ENCODE measurements at regions not wholly inside any gene's neighbourhood (a gene's known extent, or its start where the extent isn't known, plus 50 kb on each side); places are given as distances from the start of the nearest gene placed in this dataset.
A peak's percentile ranks its signal among the peaks of the same experiment; 100 is the strongest.

DNA sequence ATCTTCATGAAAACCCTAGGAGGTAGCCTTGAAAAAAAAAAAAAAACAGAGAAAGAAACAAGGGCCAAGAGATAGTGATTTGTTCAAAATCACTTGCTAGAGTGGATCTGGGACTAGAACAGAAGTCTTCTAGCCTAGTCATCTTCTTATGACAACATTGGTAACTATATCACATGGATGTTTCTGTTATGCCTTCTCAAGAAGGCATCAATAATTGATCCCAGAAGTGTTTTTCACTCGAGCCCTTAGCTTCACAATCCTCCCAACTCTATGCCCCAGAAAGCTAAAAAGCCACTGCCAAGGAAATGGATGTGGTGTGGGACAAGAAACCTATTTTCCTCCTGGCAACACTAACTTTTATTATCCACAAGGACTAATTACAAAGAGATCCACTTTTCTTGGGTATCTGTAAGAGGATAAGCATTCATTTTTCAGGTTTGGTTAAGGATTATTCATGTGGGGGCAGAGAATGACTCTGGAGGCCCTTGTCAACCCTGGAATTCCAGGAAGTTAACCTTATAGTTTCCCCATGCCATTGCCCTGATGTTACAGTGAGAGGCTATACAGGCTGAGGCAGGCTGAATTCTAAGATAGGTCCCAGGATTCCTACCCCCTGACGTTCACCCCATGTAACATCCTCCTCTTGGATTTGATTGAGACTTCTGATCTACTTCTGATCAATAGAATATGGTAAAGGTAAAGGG lies 67.7 kb upstream of the CPM start:
- peak overlapping the region; percentile 60 for H3K4me2 ChIP-seq (ENCODE audit: insufficient read depth, low read length)
- peak overlapping the region; percentile 62 for H3K27ac ChIP-seq (ENCODE audit: low read depth, low read length)
- peak; percentile 41 for DNase-seq (ENCODE audit: insufficient read length, low spot score, missing footprints)
- H3K27me3 ChIP-seq (ENCODE audit: insufficient read depth, low read length): no peaks in the 10 kb centered on the region
- no peaks in the 10 kb centered on the region for H3K36me3 ChIP-seq (ENCODE audit: insufficient read depth, low read length)
- no peaks in the 10 kb centered on the region for H3K9me3 ChIP-seq (ENCODE audit: low read depth, low read length)
- peaks cover 17% of the 10 kb centered on the region for H3K4me1 ChIP-seq (ENCODE audit: insufficient read depth, low read length)
- H2AFZ ChIP-seq (ENCODE audit: low read length): peak overlapping the region; percentile 83
- peak overlapping the region; percentile 21 for H3K4me3 ChIP-seq (ENCODE audit: insufficient read depth, low read length)
- H4K20me1 ChIP-seq (ENCODE audit: insufficient read depth, low read length): no peaks in the 10 kb centered on the region
- H3K79me2 ChIP-seq (ENCODE audit: insufficient read depth, low read length): no peaks in the 10 kb centered on the region
- TF ChIP-seq, protein P1, sequence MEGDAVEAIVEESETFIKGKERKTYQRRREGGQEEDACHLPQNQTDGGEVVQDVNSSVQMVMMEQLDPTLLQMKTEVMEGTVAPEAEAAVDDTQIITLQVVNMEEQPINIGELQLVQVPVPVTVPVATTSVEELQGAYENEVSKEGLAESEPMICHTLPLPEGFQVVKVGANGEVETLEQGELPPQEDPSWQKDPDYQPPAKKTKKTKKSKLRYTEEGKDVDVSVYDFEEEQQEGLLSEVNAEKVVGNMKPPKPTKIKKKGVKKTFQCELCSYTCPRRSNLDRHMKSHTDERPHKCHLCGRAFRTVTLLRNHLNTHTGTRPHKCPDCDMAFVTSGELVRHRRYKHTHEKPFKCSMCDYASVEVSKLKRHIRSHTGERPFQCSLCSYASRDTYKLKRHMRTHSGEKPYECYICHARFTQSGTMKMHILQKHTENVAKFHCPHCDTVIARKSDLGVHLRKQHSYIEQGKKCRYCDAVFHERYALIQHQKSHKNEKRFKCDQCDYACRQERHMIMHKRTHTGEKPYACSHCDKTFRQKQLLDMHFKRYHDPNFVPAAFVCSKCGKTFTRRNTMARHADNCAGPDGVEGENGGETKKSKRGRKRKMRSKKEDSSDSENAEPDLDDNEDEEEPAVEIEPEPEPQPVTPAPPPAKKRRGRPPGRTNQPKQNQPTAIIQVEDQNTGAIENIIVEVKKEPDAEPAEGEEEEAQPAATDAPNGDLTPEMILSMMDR (IDR thresholded peaks at IDR 0.05; ENCODE audit: extremely low read depth, low read depth, low read length): no peak

GRCh38 chr12:69001251-69001650 lies 68.3 kb upstream of the CPM start:
- no peaks in the 10 kb centered on the region for H3K27me3 ChIP-seq (ENCODE audit: insufficient read depth, low read length)
- H3K27ac ChIP-seq (ENCODE audit: low read depth, low read length): peak overlapping the region; percentile 62
- no peaks in the 10 kb centered on the region for H3K9me3 ChIP-seq (ENCODE audit: low read depth, low read length)
- H3K4me3 ChIP-seq (ENCODE audit: insufficient read depth, low read length): no peak overlapping the region
- peaks cover 20% of the 10 kb centered on the region for H3K4me1 ChIP-seq (ENCODE audit: insufficient read depth, low read length)
- H3K4me2 ChIP-seq (ENCODE audit: insufficient read depth, low read length): no peak overlapping the region
- H2AFZ ChIP-seq (ENCODE audit: low read length): peak overlapping the region; percentile 83
- no peaks in the 10 kb centered on the region for H3K79me2 ChIP-seq (ENCODE audit: insufficient read depth, low read length)
- no peak for DNase-seq (ENCODE audit: insufficient read length, low spot score, missing footprints)
- TF ChIP-seq, protein P1 (IDR thresholded peaks at IDR 0.05; ENCODE audit: extremely low read depth, low read depth, low read length): no peak
- no peaks in the 10 kb centered on the region for H3K36me3 ChIP-seq (ENCODE audit: insufficient read depth, low read length)
- no peaks in the 10 kb centered on the region for H4K20me1 ChIP-seq (ENCODE audit: insufficient read depth, low read length)

DNA sequence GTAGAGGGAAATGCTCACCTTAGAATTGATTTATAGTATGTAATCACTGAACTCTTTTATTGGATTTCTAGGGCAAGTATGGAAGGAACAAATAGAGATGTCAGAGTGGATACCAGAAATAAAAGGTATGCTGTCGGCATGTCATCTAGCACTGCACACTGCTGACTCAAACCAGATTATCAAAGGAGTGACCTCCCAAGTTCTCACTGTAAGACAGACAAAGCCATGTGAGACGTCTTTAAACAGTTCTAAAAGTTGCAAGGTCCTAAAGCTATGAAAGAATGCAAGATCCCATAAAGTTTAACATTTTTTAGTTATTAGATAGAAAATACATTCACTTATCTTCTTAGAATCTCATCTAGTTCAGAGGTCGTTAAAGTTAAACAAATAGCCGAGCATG lies 70.0 kb upstream of the CPM start:
- no peaks in the 10 kb centered on the region for H3K9me3 ChIP-seq (ENCODE audit: low read depth, low read length)
- H3K36me3 ChIP-seq (ENCODE audit: insufficient read depth, low read length): no peaks in the 10 kb centered on the region
- H3K4me3 ChIP-seq (ENCODE audit: insufficient read depth, low read length): no peak overlapping the region
- no peaks in the 10 kb centered on the region for H4K20me1 ChIP-seq (ENCODE audit: insufficient read depth, low read length)
- TF ChIP-seq, protein P1 (IDR thresholded peaks at IDR 0.05; ENCODE audit: extremely low read depth, low read depth, low read length): no peak
- no peaks in the 10 kb centered on the region for H3K27me3 ChIP-seq (ENCODE audit: insufficient read depth, low read length)
- no peaks in the 10 kb centered on the region for H3K79me2 ChIP-seq (ENCODE audit: insufficient read depth, low read length)
- no peak overlapping the region for H3K4me2 ChIP-seq (ENCODE audit: insufficient read depth, low read length)
- no peak overlapping the region for H2AFZ ChIP-seq (ENCODE audit: low read length)
- H3K27ac ChIP-seq (ENCODE audit: low read depth, low read length): no peak overlapping the region
- H3K4me1 ChIP-seq (ENCODE audit: insufficient read depth, low read length): peaks cover 36% of the 10 kb centered on the region
- DNase-seq (ENCODE audit: insufficient read length, low spot score, missing footprints): no peak

DNA sequence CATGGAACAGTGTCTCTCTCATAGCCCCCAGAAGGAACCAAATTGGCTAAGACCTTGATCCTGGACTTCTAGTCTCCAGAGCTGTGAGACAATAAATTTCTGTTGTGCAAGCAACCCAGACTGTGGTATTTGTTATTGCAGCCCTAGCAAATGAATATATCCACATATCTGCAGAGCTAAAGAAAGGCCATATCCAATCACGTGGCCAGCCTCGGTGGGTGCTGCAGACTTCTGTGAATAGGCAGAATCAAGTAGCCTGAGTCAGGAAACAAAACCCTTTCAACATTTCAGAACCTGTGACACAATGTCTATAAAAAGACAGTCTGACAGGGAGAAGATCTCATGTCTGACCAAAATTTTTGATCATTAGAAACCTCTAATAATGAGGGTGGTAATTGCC lies 71.0 kb upstream of the CPM start:
- TF ChIP-seq, protein P1 (IDR thresholded peaks at IDR 0.05; ENCODE audit: extremely low read depth, low read depth, low read length): no peak
- no peaks in the 10 kb centered on the region for H3K27me3 ChIP-seq (ENCODE audit: insufficient read depth, low read length)
- H4K20me1 ChIP-seq (ENCODE audit: insufficient read depth, low read length): no peaks in the 10 kb centered on the region
- H3K9me3 ChIP-seq (ENCODE audit: low read depth, low read length): no peaks in the 10 kb centered on the region
- no peak overlapping the region for H3K4me2 ChIP-seq (ENCODE audit: insufficient read depth, low read length)
- no peaks in the 10 kb centered on the region for H3K79me2 ChIP-seq (ENCODE audit: insufficient read depth, low read length)
- no peak overlapping the region for H3K27ac ChIP-seq (ENCODE audit: low read depth, low read length)
- H3K36me3 ChIP-seq (ENCODE audit: insufficient read depth, low read length): no peaks in the 10 kb centered on the region
- no peak overlapping the region for H3K4me3 ChIP-seq (ENCODE audit: insufficient read depth, low read length)
- no peak for DNase-seq (ENCODE audit: insufficient read length, low spot score, missing footprints)
- no peak overlapping the region for H2AFZ ChIP-seq (ENCODE audit: low read length)
- peaks cover 38% of the 10 kb centered on the region for H3K4me1 ChIP-seq (ENCODE audit: insufficient read depth, low read length)

All from osteoblast (primary cell).